ENCODE measurements at regions not wholly inside any gene's neighbourhood (a gene's known extent, or its start where the extent isn't known, plus 50 kb on each side); places are given as distances from the start of the nearest gene placed in this dataset.

DNA sequence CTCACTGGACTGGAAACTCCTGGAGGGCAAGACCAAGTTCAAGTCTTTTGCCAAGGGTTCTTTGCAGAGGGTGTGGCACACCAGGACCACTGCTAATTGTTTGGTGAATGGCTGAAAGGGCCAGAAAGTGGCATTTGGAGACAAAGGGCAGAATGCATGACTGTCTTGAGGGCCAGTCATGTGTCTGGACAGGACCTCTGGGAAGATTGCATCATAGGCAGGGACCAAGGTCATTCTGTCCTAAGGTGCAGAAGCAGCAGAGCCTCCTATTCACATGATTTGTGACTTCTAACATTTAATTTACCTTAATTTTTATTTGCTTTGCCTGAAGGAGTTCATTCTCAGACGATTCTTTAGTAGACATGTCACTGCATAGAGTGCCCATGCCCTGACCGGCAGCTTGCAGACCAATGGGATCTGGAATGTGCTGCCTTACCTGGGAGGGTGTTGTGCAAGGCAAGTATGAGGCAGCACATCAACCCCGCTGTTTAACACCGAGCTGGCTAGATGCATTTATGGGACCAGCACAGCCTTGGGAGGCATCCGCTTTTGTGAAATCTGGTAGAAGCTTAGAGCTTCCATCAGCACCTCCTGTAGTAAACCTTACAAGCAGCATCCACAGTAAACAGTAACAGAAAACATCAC is 62.3 kb upstream of the MAF start:
- no peaks in the 10 kb centered on the region for H3K36me3 ChIP-seq (ENCODE audit: control insufficient read depth, insufficient read depth, low read length)
- no peak for TF ChIP-seq CTCF (IDR thresholded peaks at IDR 0.05)
- no peak overlapping the region for H3K27ac ChIP-seq
- no peak overlapping the region for H3K9ac ChIP-seq
- no peaks in the 10 kb centered on the region for H3K9me3 ChIP-seq (ENCODE audit: control insufficient read depth, low read length)
- H3K4me1 ChIP-seq, result no peaks in the 10 kb centered on the region
- H3K79me2 ChIP-seq, result no peaks in the 10 kb centered on the region
- no peaks in the 10 kb centered on the region for H3K27me3 ChIP-seq (ENCODE audit: control insufficient read depth, insufficient read depth, low read length)
- H3K4me3 ChIP-seq (ENCODE audit: low read depth, low read length), result no peak overlapping the region
- H2AFZ ChIP-seq, result no peak overlapping the region
- H3K4me2 ChIP-seq (ENCODE audit: low read length), result no peak overlapping the region

DNA sequence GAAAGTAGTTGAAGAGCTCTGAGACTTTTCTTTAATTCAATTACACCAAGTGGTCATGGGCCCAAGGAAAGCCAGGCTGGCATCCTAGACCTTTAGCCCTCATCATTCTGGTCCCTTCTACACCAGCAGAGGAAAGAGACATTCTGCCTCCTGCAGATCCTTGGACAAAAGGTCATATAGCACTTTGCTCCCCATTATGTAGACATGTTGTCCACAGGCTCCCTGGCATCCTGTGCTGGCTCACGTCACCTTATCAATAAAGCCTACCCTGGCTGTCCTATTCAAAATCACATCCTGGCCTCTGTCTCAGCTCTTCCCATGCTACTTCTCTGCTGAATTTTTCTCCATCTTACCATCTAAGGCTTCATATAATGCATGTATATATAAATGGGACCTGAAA is 61.6 kb upstream of the MAF start:
- H3K27ac ChIP-seq, result no peak overlapping the region

GRCh38 chr16:79661578-79661977 is 61.0 kb upstream of the MAF start:
- Histone ChIP-seq H3K9ac (no peak overlapping the region), H3K9me3 (ENCODE audit: control insufficient read depth, low read length) (no peaks in the 10 kb centered on the region), H3K4me3 (ENCODE audit: low read depth, low read length) (no peak overlapping the region), H3K27me3 (ENCODE audit: control insufficient read depth, insufficient read depth, low read length) (no peaks in the 10 kb centered on the region), H3K27ac (no peak overlapping the region), H2AFZ (no peak overlapping the region), H3K4me2 (ENCODE audit: low read length) (no peak overlapping the region), H3K4me1 (no peaks in the 10 kb centered on the region), H3K36me3 (ENCODE audit: control insufficient read depth, insufficient read depth, low read length) (no peaks in the 10 kb centered on the region), H3K79me2 (no peaks in the 10 kb centered on the region)
- no peak for TF ChIP-seq CTCF (IDR thresholded peaks at IDR 0.05)

More for the DNA sequence above, 61.6 kb upstream of the MAF start:
- Histone ChIP-seq H3K9ac (no peak overlapping the region), H3K4me2 (ENCODE audit: low read length) (no peak overlapping the region), H3K9me3 (ENCODE audit: control insufficient read depth, low read length) (no peaks in the 10 kb centered on the region), H2AFZ (no peak overlapping the region), H3K79me2 (no peaks in the 10 kb centered on the region), H3K4me3 (ENCODE audit: low read depth, low read length) (no peak overlapping the region), H3K36me3 (ENCODE audit: control insufficient read depth, insufficient read depth, low read length) (no peaks in the 10 kb centered on the region), H3K27me3 (ENCODE audit: control insufficient read depth, insufficient read depth, low read length) (no peaks in the 10 kb centered on the region), H3K4me1 (no peaks in the 10 kb centered on the region)
- TF ChIP-seq CTCF (IDR thresholded peaks at IDR 0.05), result no peak

DNA sequence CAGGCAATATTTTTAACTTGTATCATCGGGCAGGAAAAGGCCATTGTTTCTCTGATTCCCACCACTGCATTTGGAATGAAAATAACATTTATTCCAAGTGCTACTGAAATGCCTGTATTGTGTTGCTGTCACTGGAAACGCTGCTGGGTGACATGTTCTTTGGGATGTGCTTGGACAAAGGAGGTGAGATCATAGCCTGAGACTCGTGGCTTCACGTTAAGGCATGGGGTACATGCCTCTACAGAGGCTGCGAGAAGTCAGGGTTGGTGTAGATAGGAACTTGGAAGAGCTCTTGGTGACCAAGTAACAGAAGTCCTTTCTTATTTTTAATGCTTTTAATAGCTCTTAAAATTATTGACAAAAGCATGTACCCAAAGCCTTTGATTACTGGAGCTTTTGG is 58.8 kb upstream of the MAF start:
- TF ChIP-seq CTCF (IDR thresholded peaks at IDR 0.05), result no peak
- no peak overlapping the region for H3K4me3 ChIP-seq (ENCODE audit: low read depth, low read length)
- H3K27me3 ChIP-seq (ENCODE audit: control insufficient read depth, insufficient read depth, low read length), result no peaks in the 10 kb centered on the region
- no peak overlapping the region for H3K4me2 ChIP-seq (ENCODE audit: low read length)
- H2AFZ ChIP-seq, result no peak overlapping the region
- H3K9ac ChIP-seq, result no peak overlapping the region
- no peaks in the 10 kb centered on the region for H3K9me3 ChIP-seq (ENCODE audit: control insufficient read depth, low read length)
- H3K27ac ChIP-seq, result no peak overlapping the region
- H3K36me3 ChIP-seq (ENCODE audit: control insufficient read depth, insufficient read depth, low read length), result no peaks in the 10 kb centered on the region
- H3K4me1 ChIP-seq, result no peaks in the 10 kb centered on the region
- H3K79me2 ChIP-seq, result no peaks in the 10 kb centered on the region

All from parathyroid adenoma (tissue), 2 donors.